Transverse colon (tissue), 4 donors: ENCODE measurements at regions not wholly inside any gene's neighbourhood (a gene's known extent, or its start where the extent isn't known, plus 50 kb on each side); places are given as distances from the start of the nearest gene placed in this dataset.
A peak's percentile ranks its signal among the peaks of the same experiment; 100 is the strongest.

Experiments
- DNase-seq: peaks from one replicate; pipeline ENCODE4 v3.0.0-alpha.2; 2019
- H3K27ac ChIP-seq, 4 donors: fragments of 200-600 bp; sonication (generic); 2 replicates each; pipeline ENCODE4 v1.5.1; 2016 to 2018; ENCODE audit warnings: inconsistent platforms in 4 of 4
- H3K27me3 ChIP-seq: fragments of 200-600 bp; sonication (generic); 2 replicates; pipeline ENCODE4 v1.5.1; 2017; ENCODE audit warnings: inconsistent platforms
- H3K36me3 ChIP-seq, 4 donors: fragments of 200-600 bp; sonication (generic); 2 replicates each; pipeline ENCODE4 v1.5.1; 2017 to 2019; ENCODE audit warnings: inconsistent platforms in 4 of 4
- H3K4me1 ChIP-seq, 4 donors: fragments of 200-600 bp; sonication (generic); 2 replicates each; pipeline ENCODE4 v1.5.1; 2017 to 2020; ENCODE audit warnings: inconsistent platforms in 4 of 4
- H3K4me3 ChIP-seq, 4 donors: fragments of 200-600 bp; sonication (generic); 1 replicate in 1 of 4; 2 replicates in 3 of 4; pipeline versions ENCODE4 v1.5.1 to v1.6.1; 2017 to 2019; ENCODE audit warnings: inconsistent platforms in 4 of 4
- H3K9me3 ChIP-seq, 2 donors: fragments of 200-600 bp; sonication (generic); 2 replicates each; pipeline ENCODE4 v1.5.1; 2017 to 2019; ENCODE audit warnings: inconsistent platforms in 2 of 2
- EP300 ChIP-seq: sonication (generic); formaldehyde crosslinking; IDR thresholded peaks from one replicate; pipeline ENCODE4 v1.6.1; 2017; ENCODE audit warnings: antibody characterized with exemption, low read depth
- POLR2A ChIP-seq: fragments of 450-650 bp; IDR thresholded peaks from one replicate; pipeline ENCODE4 v1.6.1; 2016; ENCODE audit warnings: antibody characterized with exemption, mild to moderate bottlenecking, moderate library complexity
- POLR2AphosphoS5 ChIP-seq, 3 donors: sonication (generic); formaldehyde crosslinking; IDR thresholded peaks; one replicate each; pipeline ENCODE4 v1.6.1; 2016; ENCODE audit warnings: antibody characterized with exemption in 3 of 3
- WGBS, 2 donors: methylation state at CpG; one replicate each; pipeline ENCODE4 v1.1.5; 2018; ENCODE audit warnings: low coverage in 1 of 2; 5-methylcytosine and 5-hydroxymethylcytosine counted together
- in situ Hi-C, 4 donors: fragments of 200-750 bp; cut with MboI; loops; one replicate each; pipeline versions ENCODE4 v1.15.0 to v1.15.1; 2017; ENCODE audit warnings: low sequenced_read_pairs in 3 of 4, low pct_ligation_motif_present in 1 of 4, low pct_unique_long_range_greater_than_20kb in 1 of 4
- intact Hi-C: fragments of 100-400 bp; cut with DNase I; formaldehyde crosslinking; loops from one replicate; pipeline ENCODE4 v1.15.1; 2023; ENCODE audit warnings: low total_unique reads
- TF ChIP-seq, protein P1 (sequence below), 5 experiments: fragments of 200-600 bp in 3 of 5; fragments of 450-650 bp in 2 of 5; sonication (generic) in 3 of 5; IDR thresholded peaks; 1 replicate in 2 of 5; 2 replicates in 3 of 5; pipeline ENCODE4 v1.5.1; 2016 to 2017; ENCODE audit warnings: antibody characterized with exemption in 5 of 5, inconsistent platforms in 3 of 5, mild to moderate bottlenecking in 2 of 5, moderate library complexity in 1 of 5

GRCh38 chr10:28217848-28218247 lies 85.0 kb downstream of the MPP7 start:
- Histone ChIP-seq H3K27ac (no peak overlapping the region), H3K4me3 (no peak overlapping the region), H3K9me3 (no peaks in the 10 kb centered on the region), H3K27me3 (no peaks in the 10 kb centered on the region), H3K4me1 (peaks cover 3 to 36% (median 18%) of the 10 kb centered on the region in 4 donors), H3K36me3 (no peaks in the 10 kb centered on the region)
- intact Hi-C loops (no loop called here), in situ Hi-C loops (no loop called here)
- WGBS, 2 donors = 52 to 78% methylated on average over 7 of the region's 7 CpGs
- TF ChIP-seq POLR2AphosphoS5 (IDR thresholded peaks at IDR 0.05) (no peak), EP300 (no peak)
- TF ChIP-seq, protein P1, sequence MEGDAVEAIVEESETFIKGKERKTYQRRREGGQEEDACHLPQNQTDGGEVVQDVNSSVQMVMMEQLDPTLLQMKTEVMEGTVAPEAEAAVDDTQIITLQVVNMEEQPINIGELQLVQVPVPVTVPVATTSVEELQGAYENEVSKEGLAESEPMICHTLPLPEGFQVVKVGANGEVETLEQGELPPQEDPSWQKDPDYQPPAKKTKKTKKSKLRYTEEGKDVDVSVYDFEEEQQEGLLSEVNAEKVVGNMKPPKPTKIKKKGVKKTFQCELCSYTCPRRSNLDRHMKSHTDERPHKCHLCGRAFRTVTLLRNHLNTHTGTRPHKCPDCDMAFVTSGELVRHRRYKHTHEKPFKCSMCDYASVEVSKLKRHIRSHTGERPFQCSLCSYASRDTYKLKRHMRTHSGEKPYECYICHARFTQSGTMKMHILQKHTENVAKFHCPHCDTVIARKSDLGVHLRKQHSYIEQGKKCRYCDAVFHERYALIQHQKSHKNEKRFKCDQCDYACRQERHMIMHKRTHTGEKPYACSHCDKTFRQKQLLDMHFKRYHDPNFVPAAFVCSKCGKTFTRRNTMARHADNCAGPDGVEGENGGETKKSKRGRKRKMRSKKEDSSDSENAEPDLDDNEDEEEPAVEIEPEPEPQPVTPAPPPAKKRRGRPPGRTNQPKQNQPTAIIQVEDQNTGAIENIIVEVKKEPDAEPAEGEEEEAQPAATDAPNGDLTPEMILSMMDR (IDR thresholded peaks at IDR 0.05) = no peak
- DNase-seq = no peak

DNA sequence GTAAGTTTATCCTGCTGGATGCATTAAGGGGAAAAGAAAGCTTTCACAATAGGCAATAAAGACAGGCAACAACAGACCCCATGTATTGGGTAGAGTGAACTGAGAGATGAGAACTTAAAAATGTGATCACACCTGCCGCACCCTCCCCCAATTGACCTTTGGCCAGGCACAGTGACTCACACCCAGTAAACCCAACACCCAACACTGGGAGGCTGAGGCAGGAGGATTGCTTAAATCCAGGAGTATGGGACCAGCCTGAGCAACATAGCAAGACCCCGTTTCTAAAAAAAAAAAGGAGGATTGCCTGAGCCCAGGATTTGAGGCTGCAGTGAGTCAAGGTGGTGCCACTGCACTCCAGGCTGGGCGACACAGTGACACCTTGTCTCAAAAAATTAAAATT lies 86.9 kb downstream of the MPP7 start:
- Histone ChIP-seq H3K27ac (no peak overlapping the region), H3K27me3 (no peaks in the 10 kb centered on the region), H3K9me3 (no peaks in the 10 kb centered on the region), H3K4me1 (peaks cover 3 to 36% (median 18%) of the 10 kb centered on the region in 4 donors), H3K36me3 (no peaks in the 10 kb centered on the region), H3K4me3 (no peak overlapping the region)
- TF ChIP-seq EP300 = no peak
- TF ChIP-seq, protein P1 (IDR thresholded peaks at IDR 0.05) = no peak
- peak in 1 of 3 donors; percentile 31 for TF ChIP-seq POLR2AphosphoS5 (IDR thresholded peaks at IDR 0.05)
- TF ChIP-seq POLR2A = no peak
- intact Hi-C loops (no loop called here), in situ Hi-C loops (no loop called here)
- DNase-seq = peak; percentile 80
- WGBS, 2 donors = 20 to 49% methylated on average over 2 to 3 of the region's 3 CpGs

DNA sequence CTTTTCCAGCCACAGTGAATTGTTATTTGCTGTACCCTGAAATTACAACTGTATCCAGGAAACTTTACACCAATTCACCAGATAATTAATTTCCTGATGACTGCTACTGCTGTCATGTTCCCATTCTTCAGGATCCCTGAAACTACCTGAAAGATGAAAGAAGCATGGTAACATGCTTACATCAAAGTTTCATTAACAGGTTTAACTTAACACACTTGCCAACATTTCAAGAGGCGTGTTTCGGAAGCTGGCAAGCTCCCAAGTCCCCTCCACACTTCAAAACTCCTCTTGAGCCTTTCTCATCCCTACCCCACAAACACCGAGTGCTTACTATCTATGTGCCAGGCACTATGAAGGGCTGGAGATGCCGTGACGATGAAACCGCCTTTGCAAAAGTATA lies 88.6 kb downstream of the MPP7 start:
- TF ChIP-seq POLR2AphosphoS5 (IDR thresholded peaks at IDR 0.05) (no peak), POLR2A (no peak), EP300 (no peak)
- TF ChIP-seq, protein P1 (IDR thresholded peaks at IDR 0.05) = no peak
- in situ Hi-C loops (no loop called here), intact Hi-C loops (no loop called here)
- WGBS, 2 donors = 62 to 72% methylated on average over 6 of the region's 6 CpGs
- Histone ChIP-seq H3K36me3 (no peaks in the 10 kb centered on the region), H3K9me3 (no peaks in the 10 kb centered on the region), H3K27me3 (no peaks in the 10 kb centered on the region), H3K27ac (no peak overlapping the region), H3K4me3 (no peak overlapping the region), H3K4me1 (peaks cover 3 to 31% (median 16%) of the 10 kb centered on the region in 4 donors)
- no peak for DNase-seq

DNA sequence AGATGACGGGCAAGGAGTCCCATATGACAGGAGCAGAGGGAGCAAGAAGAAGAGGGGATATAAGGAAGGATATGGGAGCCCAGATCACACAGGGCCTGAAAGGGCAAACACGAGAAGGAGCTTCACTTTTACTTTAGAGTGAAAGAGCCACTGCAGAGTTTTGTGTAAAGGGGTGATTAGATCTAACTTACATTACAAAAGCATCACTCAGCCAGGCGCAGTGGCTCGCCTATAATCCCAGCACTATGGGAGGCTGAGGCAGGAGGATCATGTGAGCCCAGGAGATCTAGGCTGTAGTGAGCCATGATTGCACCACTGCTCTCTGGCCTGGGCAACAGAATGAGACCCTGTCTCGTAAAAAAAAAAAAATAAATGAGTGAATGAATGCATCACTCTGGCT lies 91.1 kb downstream of the MPP7 start:
- TF ChIP-seq POLR2AphosphoS5 (IDR thresholded peaks at IDR 0.05) (no peak), EP300 (no peak), POLR2A (no peak)
- TF ChIP-seq, protein P1 (IDR thresholded peaks at IDR 0.05) = no peak
- intact Hi-C loops (no loop called here), in situ Hi-C loops (no loop called here)
- DNase-seq = no peak
- Histone ChIP-seq H3K27ac (no peak overlapping the region), H3K36me3 (no peaks in the 10 kb centered on the region), H3K27me3 (no peaks in the 10 kb centered on the region), H3K4me1 (peaks cover 3 to 21% (median 10%) of the 10 kb centered on the region in 4 donors), H3K4me3 (no peak overlapping the region), H3K9me3 (no peaks in the 10 kb centered on the region)
- WGBS, 2 donors = 91 to 96% methylated on average over 5 of the region's 5 CpGs
